D721Med (cell line): ENCODE measurements at regions not wholly inside any gene's neighbourhood (a gene's known extent, or its start where the extent isn't known, plus 50 kb on each side); places are given as distances from the start of the nearest gene placed in this dataset.

Source experiments
- DNase-seq: peaks from one replicate; pipeline ENCODE4 v3.0.0; 2011; ENCODE audit warnings: low spot score; ENCODE audit not compliant: insufficient read length
- FAIRE-seq: peaks from 2 replicates; lab custom pipeline; 2011; peaks lifted over from hg19 to GRCh38; lab: Jason Lieb, UNC
- CTCF ChIP-seq: IDR thresholded peaks from 2 replicates; pipeline ENCODE4 v1.5.1; 2012; ENCODE audit warnings: mild to moderate bottlenecking, control low read depth; ENCODE audit not compliant: insufficient read depth; ENCODE audit errors: missing control alignments

GRCh38 chr7:97466071-97466470 is 265.8 kb upstream of the TAC1 start:
- no peak for TF ChIP-seq CTCF
- DNase-seq (no peak), FAIRE-seq (no peak)

- no peak for TF ChIP-seq CTCF
- FAIRE-seq (no peak), DNase-seq (no peak)
Observed at GRCh38 chr7:97466999-97467740, 264.7 kb upstream of the TAC1 start.

DNA sequence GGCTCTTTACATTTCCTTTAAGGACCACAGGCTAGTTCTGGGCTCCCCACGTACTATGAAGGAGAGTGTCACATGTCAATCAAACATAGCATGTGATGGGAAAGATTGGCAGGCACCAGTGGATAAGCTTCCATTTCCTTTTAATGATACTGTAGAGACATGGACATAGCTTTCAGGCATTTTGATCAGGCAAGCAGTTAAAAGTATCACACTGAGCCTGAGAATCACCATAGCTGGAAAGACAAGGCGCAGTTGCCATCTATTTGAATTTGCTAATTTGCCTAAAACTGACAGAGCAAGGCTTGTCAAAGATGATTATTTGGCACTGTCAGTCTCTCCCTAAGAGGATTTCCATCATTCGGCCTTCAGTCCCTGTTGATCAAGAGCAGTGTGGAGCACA is 263.4 kb upstream of the TAC1 start:
- TF ChIP-seq CTCF, result no peak
- FAIRE-seq (no peak), DNase-seq (no peak)

GRCh38 chr7:97470726-97471125 is 261.2 kb upstream of the TAC1 start:
- no peak for FAIRE-seq
- DNase-seq, result no peak
- TF ChIP-seq CTCF, result no peak

DNA sequence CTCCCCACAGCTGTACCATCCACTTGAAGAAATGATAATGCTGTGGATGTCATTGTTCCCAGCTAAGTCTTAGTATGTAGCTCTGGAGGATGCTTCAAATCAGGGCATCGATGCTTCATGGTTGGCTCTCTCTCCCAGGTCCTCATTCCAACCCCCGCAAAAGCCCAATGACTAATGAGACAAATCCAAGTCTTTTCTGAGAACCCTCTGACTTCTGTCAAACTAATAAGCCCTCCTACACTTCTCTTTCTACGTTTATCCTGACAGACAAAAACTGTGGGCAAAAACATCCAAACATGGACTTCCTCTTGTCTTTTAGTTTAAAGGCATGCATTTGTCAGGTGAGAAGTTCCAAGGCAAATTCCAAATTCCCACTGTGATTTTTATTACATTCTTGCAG is 260.4 kb upstream of the TAC1 start:
- TF ChIP-seq CTCF, result no peak
- no peak for DNase-seq
- no peak for FAIRE-seq

GRCh38 chr7:97479740-97480290 is 252.1 kb upstream of the TAC1 start:
- TF ChIP-seq CTCF, result no peak
- peak; percentile 97 for FAIRE-seq
- peak; percentile 23 for DNase-seq

DNA sequence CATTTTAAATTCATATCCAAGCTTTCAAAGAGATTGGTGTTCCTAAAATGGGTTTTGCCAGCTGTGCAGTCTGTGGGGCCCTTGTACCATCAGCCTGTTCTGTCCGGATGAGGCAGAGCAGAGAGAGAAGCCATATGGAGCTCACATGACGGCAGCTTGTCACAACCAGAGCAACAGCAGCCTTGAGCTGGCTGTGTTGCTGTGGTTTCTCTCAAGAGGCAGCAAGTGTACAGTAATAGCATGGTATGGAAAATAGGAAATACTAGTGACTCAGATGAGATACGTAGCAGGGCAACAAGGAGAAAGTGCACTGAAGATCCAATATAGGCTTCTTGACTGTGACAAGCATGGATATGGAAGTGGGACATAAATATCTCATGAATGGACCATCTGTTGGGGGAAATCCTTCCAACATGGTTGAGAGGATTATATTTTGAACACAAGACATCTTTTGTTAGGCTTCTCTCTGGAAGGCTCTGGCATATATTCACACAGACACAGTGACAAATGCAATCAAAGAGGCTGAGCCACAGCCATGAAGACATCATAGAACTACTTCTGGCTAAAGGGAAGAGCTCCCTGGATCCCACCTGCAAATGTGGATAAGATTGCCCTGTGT is 251.0 kb upstream of the TAC1 start:
- no peak for DNase-seq
- FAIRE-seq, result peak; percentile 38
- TF ChIP-seq CTCF, result no peak
